H1 (cell line): ENCODE measurements at regions not wholly inside any gene's neighbourhood (a gene's known extent, or its start where the extent isn't known, plus 50 kb on each side); places are given as distances from the start of the nearest gene placed in this dataset.

ENCODE experiments used
- CTCF ChIA-PET: fragments of 300-600 bp; sonication (Branson Sonifier 250); formaldehyde crosslinking; loops from one replicate; lab custom pipeline; 2021; ENCODE audit not compliant: partially characterized antibody; lab: Charles Lee
- POLR2A ChIA-PET: fragments of 300-600 bp; sonication (Branson Sonifier 250); formaldehyde crosslinking; loops from one replicate; lab custom pipeline; 2021; ENCODE audit warnings: inconsistent platforms; ENCODE audit not compliant: partially characterized antibody; lab: Charles Lee
- DNase-seq, 2 experiments: peaks; one replicate each; pipeline versions ENCODE4 v3.0.0 to v3.0.0-alpha.2; 2010 to 2022; ENCODE audit warnings: low spot score in 2 of 2, low read depth in 1 of 2, mixed read lengths in 1 of 2
- FAIRE-seq: peaks from 2 replicates; lab custom pipeline; 2011; peaks lifted over from hg19 to GRCh38; lab: Jason Lieb, UNC
- H2AFZ ChIP-seq: 2 replicates; pipeline ENCODE4 v1.8.1; 2012; ENCODE audit warnings: low read length, inconsistent platforms
- H2AK5ac ChIP-seq: 2 replicates; pipeline ENCODE4 v1.6.1; 2013; ENCODE audit warnings: low read depth, low read length
- H2BK120ac ChIP-seq: replicated peaks from 2 replicates; pipeline ENCODE3; 2013; ENCODE audit warnings: low read depth, low read length, inconsistent platforms
- H2BK12ac ChIP-seq: 2 replicates; pipeline ENCODE4 v1.6.1; 2013; ENCODE audit warnings: low read depth, low read length
- H2BK15ac ChIP-seq: 2 replicates; pipeline ENCODE4 v1.6.1; 2013; ENCODE audit warnings: low read length
- H2BK20ac ChIP-seq: 2 replicates; pipeline ENCODE4 v1.6.1; 2013; ENCODE audit warnings: low read length
- H2BK5ac ChIP-seq: 2 replicates; pipeline ENCODE4 v1.6.1; 2013; ENCODE audit warnings: low read depth, low read length
- H3K14ac ChIP-seq: 2 replicates; pipeline ENCODE4 v1.6.1; 2013; ENCODE audit warnings: inconsistent platforms; ENCODE audit not compliant: insufficient read length
- H3K18ac ChIP-seq: 2 replicates; pipeline ENCODE4 v1.6.1; 2013; ENCODE audit warnings: low read length; ENCODE audit errors: extremely low read depth
- H3K23ac ChIP-seq: 2 replicates; pipeline ENCODE4 v1.6.1; 2013; ENCODE audit warnings: inconsistent platforms; ENCODE audit not compliant: insufficient read length
- H3K23me2 ChIP-seq: 2 replicates; pipeline ENCODE4 v1.6.1; 2013; ENCODE audit warnings: low read depth, low read length
- H3K27ac ChIP-seq: 2 replicates; pipeline ENCODE4 v1.6.1; 2011; ENCODE audit warnings: low read depth, low read length, inconsistent platforms
- H3K27me3 ChIP-seq, 4 experiments: replicated peaks in 1 of 4; 1 replicate in 1 of 4; 2 replicates in 3 of 4; pipeline versions ENCODE4 v1.6.1 to v1.8.1; 2011 to 2013; ENCODE audit warnings: low read length in 3 of 4, mild to moderate bottlenecking in 3 of 4, inconsistent platforms in 2 of 4, mixed read lengths in 2 of 4, moderate library complexity in 1 of 4; ENCODE audit not compliant: control insufficient read depth in 3 of 4, insufficient read depth in 3 of 4; ENCODE audit errors: extremely low read depth in 1 of 4
- H3K36me3 ChIP-seq, 4 experiments: 2 replicates each; pipeline versions ENCODE4 v1.6.1 to v1.8.1; 2011 to 2013; ENCODE audit warnings: mild to moderate bottlenecking in 4 of 4, low read length in 3 of 4, moderate library complexity in 2 of 4, control low read depth in 1 of 4, inconsistent platforms in 1 of 4; ENCODE audit not compliant: insufficient read depth in 4 of 4, control insufficient read depth in 2 of 4
- H3K4ac ChIP-seq: replicated peaks from 2 replicates; pipeline ENCODE3; 2013; ENCODE audit warnings: low read length, low read depth, mixed read lengths, inconsistent platforms; ENCODE audit not compliant: insufficient read length
- H3K4me1 ChIP-seq, 4 experiments: replicated peaks in 1 of 4; 1 replicate in 1 of 4; 2 replicates in 3 of 4; pipeline versions ENCODE4 v1.6.1 to v1.8.1; 2011 to 2013; ENCODE audit warnings: low read length in 3 of 4, inconsistent platforms in 2 of 4, mixed read lengths in 1 of 4; ENCODE audit not compliant: insufficient read depth in 4 of 4, control insufficient read depth in 3 of 4
- H3K4me2 ChIP-seq, 2 experiments: 2 replicates each; pipeline versions ENCODE4 v1.6.1 to v1.8.1; 2011 to 2013; ENCODE audit warnings: low read depth in 2 of 2, low read length in 2 of 2, control low read depth in 1 of 2, inconsistent platforms in 1 of 2, mild to moderate bottlenecking in 1 of 2; ENCODE audit not compliant: insufficient read depth in 1 of 2
- H3K4me3 ChIP-seq, 4 experiments: fragments of 200-600, 300-600 bp in 1 of 4; sonication (generic), shearing (Covaris generic), sonication (Bioruptor Twin) in 1 of 4; 2 replicates each; pipeline versions ENCODE4 v1.5.1 to v1.8.1; 2011 to 2016; ENCODE audit warnings: low read length in 4 of 4, low read depth in 3 of 4, control low read depth in 2 of 4, inconsistent platforms in 2 of 4, mild to moderate bottlenecking in 2 of 4, mixed read lengths in 1 of 4, moderate library complexity in 1 of 4; ENCODE audit not compliant: insufficient read depth in 2 of 4; ENCODE audit errors: extremely low read depth in 1 of 4
- H3K56ac ChIP-seq: replicated peaks from 2 replicates; pipeline ENCODE3; 2013; ENCODE audit warnings: low read depth, mild to moderate bottlenecking, mixed read lengths, low read length, inconsistent platforms; ENCODE audit not compliant: insufficient read length
- H3K79me1 ChIP-seq: 2 replicates; pipeline ENCODE4 v1.6.1; 2013; ENCODE audit warnings: low read depth, low read length, control low read depth
- H3K79me2 ChIP-seq, 2 experiments: 2 replicates each; pipeline versions ENCODE4 v1.6.1 to v1.8.1; 2012 to 2013; ENCODE audit warnings: low read length in 2 of 2, mild to moderate bottlenecking in 2 of 2, inconsistent platforms in 1 of 2; ENCODE audit not compliant: insufficient read depth in 2 of 2, control insufficient read depth in 1 of 2
- H3K9ac ChIP-seq, 4 experiments: replicated peaks in 1 of 4; 1 replicate in 1 of 4; 2 replicates in 3 of 4; pipeline versions ENCODE4 v1.6.1 to v1.8.1; 2011 to 2013; ENCODE audit warnings: low read depth in 3 of 4, low read length in 3 of 4, control low read depth in 2 of 4, mild to moderate bottlenecking in 2 of 4, moderate library complexity in 2 of 4, inconsistent platforms in 1 of 4; ENCODE audit errors: extremely low read depth in 1 of 4
- H3K9me3 ChIP-seq, 2 experiments: 2 replicates each; pipeline versions ENCODE4 v1.6.1 to v1.8.1; 2012 to 2013; ENCODE audit warnings: mild to moderate bottlenecking in 2 of 2, moderate library complexity in 2 of 2, control low read depth in 1 of 2, inconsistent platforms in 1 of 2, low read depth in 1 of 2, low read length in 1 of 2, mixed read lengths in 1 of 2; ENCODE audit not compliant: insufficient read depth in 2 of 2
- H4K20me1 ChIP-seq, 2 experiments: replicated peaks in 1 of 2; 2 replicates each; pipeline versions ENCODE3 to v1.8.1; 2011 to 2013; ENCODE audit warnings: inconsistent platforms in 2 of 2, low read length in 2 of 2, mild to moderate bottlenecking in 1 of 2; ENCODE audit not compliant: insufficient read depth in 2 of 2, control insufficient read depth in 1 of 2
- H4K5ac ChIP-seq: 2 replicates; pipeline ENCODE4 v1.6.1; 2013; ENCODE audit warnings: low read length, low read depth, mixed read lengths, inconsistent platforms; ENCODE audit not compliant: insufficient read length
- H4K8ac ChIP-seq: 2 replicates; pipeline ENCODE4 v1.8.0; 2013; ENCODE audit warnings: mild to moderate bottlenecking, moderate library complexity, low read length, inconsistent platforms; ENCODE audit not compliant: insufficient read depth; ENCODE audit errors: extremely low read depth
- H4K91ac ChIP-seq: replicated peaks from 2 replicates; pipeline ENCODE3; 2013; ENCODE audit warnings: low read length, mixed read lengths, inconsistent platforms; ENCODE audit not compliant: insufficient read length
- CBX5 ChIP-seq: fragments of 300-800, 300-1000 bp; sonication (generic); IDR thresholded peaks from 2 replicates; pipeline ENCODE4 v1.7.1; 2016; ENCODE audit warnings: antibody characterized with exemption, low read length, low read depth
- CHD1 ChIP-seq: IDR thresholded peaks from 2 replicates; pipeline ENCODE4 v1.6.1; 2012; ENCODE audit warnings: low read depth, low read length, improper control_type of control experiment
- CTBP2 ChIP-seq: IDR thresholded peaks from 2 replicates; pipeline ENCODE4 v1.7.0; 2011; ENCODE audit warnings: borderline replicate concordance, mild to moderate bottlenecking, moderate library complexity, mixed read lengths, low read length; ENCODE audit not compliant: insufficient read depth, insufficient read length
- JUND ChIP-seq: IDR thresholded peaks from 2 replicates; pipeline ENCODE4 v1.6.1; 2011; ENCODE audit warnings: mild to moderate bottlenecking, improper control_type of control experiment, low read length
- PHF8 ChIP-seq: fragments of 200-600 bp; sonication (generic); conservative IDR thresholded peaks from 2 replicates; pipeline ENCODE4 v1.7.1; 2012; ENCODE audit warnings: low read depth, mild to moderate bottlenecking, inconsistent platforms, low read length, moderate library complexity
- SIRT6 ChIP-seq: IDR thresholded peaks from one replicate; pipeline ENCODE4 v1.7.1; 2012; ENCODE audit warnings: low read length, inconsistent platforms
- TAF1 ChIP-seq: IDR thresholded peaks from 2 replicates; pipeline ENCODE4 v1.6.1; 2011; ENCODE audit warnings: mild to moderate bottlenecking, low read depth, low read length
- TBP ChIP-seq: IDR thresholded peaks from 2 replicates; pipeline ENCODE4 v1.6.1; 2011; ENCODE audit warnings: low read depth, low read length, improper control_type of control experiment
- USF2 ChIP-seq: IDR thresholded peaks from 2 replicates; pipeline ENCODE4 v1.6.1; 2011; ENCODE audit warnings: low read length, improper control_type of control experiment
- WGBS, 2 experiments: shearing (Covaris generic) in 1 of 2; methylation state at CpG; one replicate each; pipeline versions ENCODE4 v1.1.6 to v1.1.7; 2013 to 2015; ENCODE audit warnings: low lambda C conversion rate in 2 of 2, mixed read lengths in 2 of 2, inconsistent platforms in 1 of 2, low coverage in 1 of 2, missing lambda C conversion rate in 1 of 2; ENCODE audit not compliant: insufficient replicate concordance in 2 of 2, insufficient coverage in 1 of 2, insufficient read length in 1 of 2; ENCODE audit errors: extremely low coverage in 1 of 2, missing lambda C conversion rate in 1 of 2; 5-methylcytosine and 5-hydroxymethylcytosine counted together

- H2BK20ac ChIP-seq, result no peak overlapping the region
- 87% methylated on average over 4 of the region's 4 CpGs; no CpG with 5 or more reads in 1 of the 2 experiments for WGBS, 2 experiments
- no peak overlapping the region for H3K27ac ChIP-seq
- no peaks in the 10 kb centered on the region for H3K79me2 ChIP-seq
- no peak for DNase-seq
- no peak overlapping the region for H3K9ac ChIP-seq
- H3K23me2 ChIP-seq, result no peaks in the 10 kb centered on the region
- H4K91ac ChIP-seq, result no peak overlapping the region
- no peaks in the 10 kb centered on the region for H4K20me1 ChIP-seq
- H3K79me1 ChIP-seq, result no peaks in the 10 kb centered on the region
- H3K18ac ChIP-seq, result no peak overlapping the region
- no peak overlapping the region for H2AFZ ChIP-seq
- no peaks in the 10 kb centered on the region for H3K9me3 ChIP-seq
- no peak overlapping the region for H3K4me3 ChIP-seq
- no peaks in the 10 kb centered on the region; a peak in 1 of 7 replicates for H3K27me3 ChIP-seq
- no peak overlapping the region for H2BK5ac ChIP-seq
- H2BK120ac ChIP-seq, result no peak overlapping the region
- H3K14ac ChIP-seq, result no peak overlapping the region
- no peaks in the 10 kb centered on the region for H3K36me3 ChIP-seq
- CTCF ChIA-PET, result interaction anchor here (1.2 to 1.8 kb wide), 3 partner anchors 23 to 218 kb away, joined by 3 to 6 read pairs (median 4); no protein-coding TSS in a partner anchor
- H2BK12ac ChIP-seq, result no peak overlapping the region
- H2AK5ac ChIP-seq, result no peak overlapping the region
- no peaks in the 10 kb centered on the region for H3K4me1 ChIP-seq
- no peak overlapping the region for H3K4ac ChIP-seq
- no peak overlapping the region for H4K5ac ChIP-seq
- H2BK15ac ChIP-seq, result no peak overlapping the region
- H3K4me2 ChIP-seq, result no peak overlapping the region
- TF ChIP-seq CHD1, result no peak
- TF ChIP-seq PHF8, result no peak
- no peak for TF ChIP-seq USF2
- no peak for TF ChIP-seq SIRT6
- TF ChIP-seq CBX5, result no peak
- no peak for TF ChIP-seq CTBP2
- no peak for TF ChIP-seq TAF1
- TF ChIP-seq TBP, result no peak
- TF ChIP-seq JUND, result no peak
- TF ChIP-seq, all 59 proteins: peak for 0
- no peak for FAIRE-seq
- H3K23ac ChIP-seq, result no peak overlapping the region
- H3K56ac ChIP-seq, result no peak overlapping the region
- no peak overlapping the region for H4K8ac ChIP-seq
- POLR2A ChIA-PET, result no interaction called here
Observed at GRCh38 chr20:21453690-21454089, 56.4 kb upstream of the NKX2-4 start.
